HG03045 (cell line): ENCODE measurements at regions not wholly inside any gene's neighbourhood (a gene's known extent, or its start where the extent isn't known, plus 50 kb on each side); places are given as distances from the start of the nearest gene placed in this dataset.
"Not testable (repeated sequence)": the region's sequence is repeated elsewhere in the genome, so short reads cannot be mapped to it uniquely, and the experiment has no call there.

Source experiments
- ATAC-seq: cut with Tn5 transposase; IDR thresholded peaks from one replicate; pipeline ENCODE4 v1.9.1; 2021; ENCODE audit warnings: mild to moderate bottlenecking, moderate library complexity; ENCODE audit not compliant: unreplicated experiment

DNA sequence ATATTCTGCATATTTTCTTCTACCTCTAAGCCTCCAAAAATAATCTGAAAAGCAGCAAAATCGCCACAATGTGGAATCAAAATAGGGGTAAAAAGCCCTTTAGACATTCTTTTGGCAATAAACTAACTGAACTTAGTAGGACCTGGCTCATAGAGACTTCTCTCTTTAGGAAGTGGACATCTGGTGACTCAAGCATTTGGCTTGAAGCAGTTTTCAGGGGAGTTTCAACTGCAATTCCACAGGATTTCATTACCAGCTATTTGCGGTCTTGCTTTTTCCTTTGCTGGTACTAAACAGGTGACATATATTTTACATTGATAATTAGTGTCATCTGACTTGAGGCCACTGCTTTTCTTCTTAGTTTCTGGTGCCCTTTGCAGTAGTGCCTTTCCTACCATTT is 173.2 kb upstream of the FBN2 start:
- ATAC-seq: no peak

DNA sequence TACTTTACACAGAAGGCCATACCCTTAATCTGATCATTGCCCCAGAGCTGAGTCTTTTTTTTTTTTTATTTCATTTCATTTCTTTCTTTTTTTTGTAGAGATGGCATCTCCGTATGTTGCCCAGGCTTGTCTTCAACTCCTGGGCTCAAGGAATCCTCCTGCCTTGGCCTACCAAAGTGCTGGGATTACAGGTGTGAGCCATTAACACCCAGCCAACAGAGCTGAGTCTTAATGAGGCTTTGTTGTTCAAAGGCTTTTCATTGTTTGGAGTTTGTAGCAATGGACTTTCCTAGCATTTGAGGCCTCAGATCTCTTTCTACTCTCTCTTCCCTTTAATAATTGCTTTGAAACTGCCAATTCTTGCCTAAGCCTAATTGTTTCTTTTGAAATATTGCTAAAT is 176.5 kb upstream of the FBN2 start:
- ATAC-seq: no peak

DNA sequence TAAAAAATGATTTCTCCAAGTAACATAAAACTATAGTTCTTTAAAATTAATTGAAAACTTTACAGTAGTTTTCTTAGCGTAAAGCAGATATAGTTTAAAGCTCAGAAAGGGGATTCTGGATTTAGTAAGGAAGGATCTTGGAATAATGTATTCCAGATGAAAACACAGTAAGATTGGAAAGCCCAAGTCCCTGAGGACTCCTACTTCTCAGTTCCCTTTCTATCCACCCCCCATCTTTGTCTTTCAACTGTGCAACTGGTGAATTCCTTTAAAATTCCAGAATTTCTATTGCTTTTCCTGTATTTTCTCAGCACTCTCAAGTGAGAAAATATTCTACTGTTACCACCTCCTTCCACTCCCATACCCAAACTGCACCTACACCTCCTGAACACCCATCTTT is 184.5 kb upstream of the FBN2 start:
- ATAC-seq: no peak

DNA sequence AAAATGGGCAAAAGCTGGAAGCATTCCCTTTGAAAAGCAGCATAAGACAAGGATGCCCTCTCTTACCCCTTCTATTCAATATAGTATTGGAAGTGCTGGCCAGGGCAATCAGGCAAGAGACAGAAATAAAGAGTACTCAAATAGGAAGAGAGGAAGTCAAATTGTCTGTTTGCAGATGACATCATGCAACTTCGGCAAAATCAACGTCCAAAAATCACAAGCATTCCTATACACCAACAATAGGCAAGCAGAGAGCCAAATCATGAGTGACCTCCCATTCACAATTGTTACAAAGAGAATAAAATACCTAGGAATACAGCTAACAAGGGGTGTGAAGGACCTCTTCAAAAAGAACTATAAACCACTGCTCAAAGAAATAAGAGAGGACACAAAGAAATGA is 192.0 kb upstream of the FBN2 start:
- not testable (repeated sequence) for ATAC-seq

DNA sequence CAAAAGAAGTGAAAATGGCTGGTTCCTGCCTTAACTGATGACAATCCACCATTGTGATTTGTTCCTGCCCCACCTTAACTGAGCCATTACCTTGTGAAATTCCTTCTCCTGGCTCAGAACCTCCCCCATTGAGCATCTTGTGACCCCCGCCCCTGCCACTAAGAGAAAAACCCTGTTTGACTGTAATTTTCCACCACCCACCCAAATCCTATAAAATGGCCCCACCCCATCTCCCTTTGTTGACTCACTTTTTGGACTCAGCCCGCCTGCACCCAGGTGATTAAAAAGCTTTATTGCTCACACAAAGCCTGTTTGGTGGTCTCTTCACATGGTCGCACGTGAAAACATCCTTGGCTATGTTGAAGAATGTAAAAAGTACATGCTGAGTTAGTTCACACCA is 197.6 kb upstream of the FBN2 start:
- ATAC-seq: not testable (repeated sequence)

DNA sequence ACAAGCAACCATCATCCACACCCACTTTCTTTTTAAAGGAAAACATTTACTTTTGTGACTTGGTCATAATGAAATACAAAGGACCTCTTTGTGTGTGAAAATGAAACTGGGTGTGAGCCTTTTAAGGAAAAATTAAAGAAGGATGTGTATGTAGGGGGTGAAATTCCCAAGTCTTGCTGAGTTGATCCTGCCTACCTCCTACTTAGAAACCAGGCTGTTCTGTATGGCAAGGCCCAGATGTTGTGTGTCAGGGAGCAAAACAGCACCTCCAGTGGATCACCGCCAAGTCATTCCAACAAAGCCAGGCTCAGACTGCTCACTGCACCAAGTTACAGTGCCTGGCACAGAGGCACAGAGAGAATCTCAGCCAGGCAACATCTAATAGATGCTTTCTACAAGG is 198.5 kb upstream of the FBN2 start:
- ATAC-seq: no peak

DNA sequence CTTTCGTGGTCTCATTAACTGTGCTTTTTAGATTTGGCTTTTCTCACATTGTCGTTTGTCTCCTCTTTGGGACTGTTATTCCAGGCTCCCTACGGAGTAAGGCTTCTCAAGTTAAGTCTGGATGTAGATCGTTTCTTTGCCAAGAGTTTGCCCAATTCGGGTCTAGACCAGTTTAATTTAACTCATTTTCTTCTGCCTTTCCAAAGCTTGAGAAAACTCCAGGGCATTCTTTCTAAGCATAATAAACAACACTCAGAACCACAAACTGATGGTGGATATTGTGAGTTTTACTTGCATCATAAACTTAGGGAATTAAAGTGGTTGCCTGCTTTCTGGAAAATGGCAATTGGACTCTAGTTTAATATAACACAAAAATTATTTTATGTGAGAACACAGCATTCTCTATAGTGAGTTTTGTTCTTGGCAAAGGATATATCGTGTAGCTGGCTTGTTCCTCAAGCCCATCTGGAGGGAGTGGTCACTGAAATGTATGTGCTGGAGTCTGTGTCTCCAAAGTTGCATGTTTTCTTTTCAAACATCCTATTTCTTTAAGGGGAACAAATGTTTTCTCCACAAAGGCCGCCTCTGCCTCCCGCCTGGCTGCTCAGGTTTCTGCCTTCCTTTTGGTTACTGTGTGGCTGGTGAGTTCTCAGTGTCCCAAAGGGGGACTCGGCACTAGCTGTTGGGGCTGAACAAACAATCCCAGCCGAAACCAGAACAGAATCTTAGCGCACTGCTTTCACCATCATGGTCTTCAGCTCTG is 211.3 kb upstream of the FBN2 start:
- no peak for ATAC-seq

DNA sequence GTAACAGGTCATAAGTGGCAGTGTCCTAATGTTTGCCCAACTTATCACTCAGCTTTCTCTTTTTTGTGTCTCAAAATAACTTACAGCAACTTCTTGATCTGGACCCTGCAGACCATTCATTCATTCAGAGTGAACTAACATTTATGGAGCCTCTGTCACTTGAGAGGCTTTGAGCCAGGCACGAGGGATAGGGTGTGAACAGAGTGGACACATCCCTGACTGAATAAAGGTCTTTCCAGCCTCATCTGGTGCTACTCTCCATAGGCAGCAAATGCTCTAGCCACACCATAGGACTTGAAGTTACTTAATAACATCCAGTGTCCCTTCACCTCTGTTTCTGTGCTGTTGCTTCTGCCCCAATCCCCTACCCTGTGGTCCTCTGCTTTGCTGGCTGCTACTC is 212.1 kb upstream of the FBN2 start:
- ATAC-seq: no peak

DNA sequence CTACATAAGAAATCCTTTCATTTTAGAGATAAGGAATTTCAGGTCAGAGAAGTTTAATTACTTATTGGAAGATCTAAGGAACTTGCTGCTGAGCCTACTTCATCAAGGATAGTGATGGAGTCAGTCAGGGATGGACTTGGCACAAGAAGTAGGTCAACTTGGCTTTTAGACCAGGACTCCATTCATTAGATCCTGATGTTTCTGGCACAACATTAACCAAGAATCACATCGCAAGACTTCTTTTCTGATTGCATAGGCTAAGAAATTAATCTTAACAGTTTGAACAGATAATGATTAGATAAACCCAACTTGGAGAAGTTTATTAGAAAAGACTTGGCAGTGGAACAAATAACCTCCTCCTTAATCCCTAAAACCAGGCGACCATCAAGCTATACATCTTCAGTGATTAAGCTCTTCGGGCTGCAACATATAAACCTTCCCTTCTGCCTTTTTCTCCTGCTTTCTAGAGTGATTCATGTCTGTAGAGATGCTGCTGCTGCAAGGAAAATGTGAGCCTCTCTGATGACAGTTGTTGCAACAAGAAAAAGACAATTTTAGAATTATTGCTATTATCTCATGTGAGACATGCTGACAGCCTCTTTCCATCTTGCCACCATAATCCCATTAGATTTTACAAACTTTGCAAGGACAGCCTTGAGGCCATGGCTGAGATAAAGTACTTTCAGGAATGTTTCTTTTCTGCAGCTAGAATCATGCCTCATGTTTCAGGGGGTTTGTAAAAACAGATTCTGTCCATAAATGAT is 207.9 kb upstream of the SLC27A6 start:
- no peak for ATAC-seq

DNA sequence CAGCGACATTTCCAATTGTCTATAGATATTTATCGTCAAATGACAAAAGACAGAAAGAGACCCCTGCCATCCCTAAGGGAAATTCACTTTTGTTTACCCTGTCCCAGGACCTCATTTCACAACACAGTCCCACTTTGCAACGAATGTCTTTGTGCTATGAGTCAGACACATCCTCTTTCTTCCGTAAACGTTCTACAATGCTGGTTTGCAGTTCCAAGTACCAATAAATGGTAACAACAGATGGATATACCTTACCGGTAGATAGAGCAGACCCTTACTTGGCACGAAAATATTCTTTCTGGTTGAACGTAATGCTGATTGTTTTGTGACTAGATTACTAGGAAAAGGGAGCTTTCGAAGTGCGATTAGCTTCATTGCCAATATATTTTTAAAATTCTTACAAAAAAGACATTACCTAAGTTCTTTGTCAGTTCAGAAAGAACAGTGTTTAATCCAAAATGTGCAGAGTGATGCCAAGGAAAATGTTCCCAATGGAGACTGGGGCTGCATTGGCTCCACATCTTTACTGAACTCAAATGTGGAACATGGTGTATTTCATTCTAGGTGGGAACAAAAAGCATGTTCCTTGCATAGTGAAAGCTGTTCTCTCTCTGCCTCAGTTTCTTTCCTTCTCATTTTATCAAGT is 202.5 kb upstream of the SLC27A6 start:
- ATAC-seq: no peak

DNA sequence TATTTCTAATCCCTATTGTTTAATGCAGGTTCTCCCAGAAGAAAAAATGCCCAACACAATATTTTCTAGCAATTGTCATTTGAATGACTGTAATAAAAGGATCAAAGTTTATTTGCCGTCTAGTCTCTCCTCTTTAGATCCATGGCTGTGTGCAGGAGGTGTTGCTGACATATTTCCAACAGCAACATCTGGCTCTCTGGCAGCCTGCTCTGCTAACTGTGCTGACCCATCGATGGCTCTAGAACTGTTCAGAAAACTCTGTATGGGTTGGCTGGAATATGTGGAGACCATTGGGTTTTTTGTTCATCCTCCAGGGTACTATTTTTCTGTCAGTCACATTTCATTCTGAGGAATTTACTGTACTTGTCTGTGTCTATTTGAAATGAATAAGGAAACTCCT is 202.0 kb upstream of the SLC27A6 start:
- ATAC-seq: no peak

DNA sequence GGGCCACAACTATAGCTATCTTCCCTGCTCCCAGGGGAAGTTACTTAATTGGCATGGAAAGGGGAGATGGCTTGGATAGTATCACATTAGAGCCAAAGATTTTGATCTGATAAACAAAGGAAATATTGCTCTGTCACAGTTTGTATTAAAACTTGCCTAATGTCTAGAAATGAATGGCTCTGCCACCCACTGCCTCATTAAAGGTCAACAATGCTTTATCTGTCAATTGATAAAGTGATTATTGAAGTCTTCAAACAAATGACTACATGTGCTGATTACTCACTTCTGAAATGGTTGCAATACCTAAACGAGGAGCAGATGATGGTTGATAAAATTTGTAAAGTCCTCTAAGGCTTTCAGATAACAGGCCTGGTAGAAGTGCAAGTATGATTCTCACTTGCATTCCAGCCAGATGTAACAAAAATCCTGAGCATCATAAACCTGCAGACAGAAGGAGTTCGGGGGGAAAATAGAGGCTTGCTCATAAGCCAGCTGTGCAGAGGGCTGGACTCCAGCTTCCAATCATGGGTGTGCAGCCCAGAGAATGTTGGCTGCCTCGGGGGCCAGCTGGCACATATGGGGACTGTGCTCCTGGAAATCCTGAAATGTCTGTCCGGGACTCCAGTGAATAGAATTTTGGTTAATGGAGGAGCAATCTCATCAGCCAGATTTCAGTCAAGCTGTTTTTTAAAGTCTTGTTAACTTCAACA is 200.5 kb upstream of the SLC27A6 start:
- ATAC-seq: no peak

DNA sequence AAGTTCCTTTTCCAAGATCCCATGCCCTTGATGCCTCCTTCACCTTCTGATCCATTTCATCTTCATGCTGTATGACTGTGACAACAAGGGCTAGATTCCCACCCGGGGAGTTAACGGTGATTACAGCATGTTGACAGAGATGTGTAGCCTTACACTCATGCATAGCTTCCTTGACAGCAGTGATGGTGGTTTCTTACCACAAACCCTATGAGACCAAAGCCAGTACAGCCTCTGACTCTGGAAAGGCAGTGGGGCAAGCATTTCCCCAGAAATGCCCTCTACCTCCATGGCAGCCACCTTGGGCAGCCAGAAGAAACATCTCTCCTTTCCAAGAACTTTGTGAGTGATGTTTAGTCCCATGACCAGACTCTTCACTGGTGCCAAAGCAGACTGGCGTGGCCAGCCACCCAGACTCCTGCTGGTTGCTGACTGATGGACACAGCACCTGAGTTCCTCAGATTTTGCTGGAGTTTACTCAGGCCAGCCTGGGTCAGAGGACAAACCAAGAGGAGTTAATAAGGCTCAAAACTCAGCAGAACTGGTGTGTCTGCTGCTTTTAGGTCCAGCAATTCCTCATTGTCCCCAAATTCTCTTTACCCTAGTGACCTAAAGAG is 199.7 kb upstream of the SLC27A6 start:
- ATAC-seq: no peak

DNA sequence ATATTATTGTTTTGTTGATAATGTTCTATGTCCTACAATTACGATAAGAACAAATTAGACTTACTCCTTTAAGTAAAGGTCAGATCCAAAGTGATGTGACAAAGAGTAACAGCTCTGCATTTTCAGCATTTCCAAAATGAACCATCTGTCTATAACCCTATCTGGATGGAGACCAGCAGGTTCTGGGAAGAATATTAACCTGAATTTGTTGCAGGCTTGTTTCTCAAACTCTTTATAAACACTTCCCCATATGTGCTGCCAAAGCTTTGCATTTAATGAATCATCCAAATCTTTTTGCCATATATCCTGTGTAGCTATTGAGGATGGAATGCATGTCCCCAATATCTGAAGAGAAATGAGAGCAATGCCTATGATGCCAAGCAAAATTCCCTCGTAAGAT is 198.9 kb upstream of the SLC27A6 start:
- ATAC-seq: no peak

DNA sequence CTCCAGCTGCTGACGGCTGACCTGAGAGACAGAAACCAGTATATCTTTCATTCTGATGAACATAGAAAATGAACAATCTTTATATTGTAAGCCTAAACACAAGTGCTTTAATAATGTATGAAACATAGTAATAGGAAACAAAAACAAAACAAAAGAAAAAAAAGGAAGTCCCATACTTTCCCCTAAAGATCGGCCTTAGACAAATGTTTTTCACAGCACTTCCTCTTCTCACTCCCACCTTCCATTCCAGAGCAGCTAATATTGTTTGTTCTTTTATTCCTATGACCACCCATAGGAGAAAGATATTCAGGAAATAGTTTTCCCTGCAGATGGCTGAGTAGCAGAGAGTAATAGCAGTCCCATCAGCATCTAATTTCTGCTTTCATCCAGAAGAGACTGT is 194.4 kb upstream of the SLC27A6 start:
- no peak for ATAC-seq

DNA sequence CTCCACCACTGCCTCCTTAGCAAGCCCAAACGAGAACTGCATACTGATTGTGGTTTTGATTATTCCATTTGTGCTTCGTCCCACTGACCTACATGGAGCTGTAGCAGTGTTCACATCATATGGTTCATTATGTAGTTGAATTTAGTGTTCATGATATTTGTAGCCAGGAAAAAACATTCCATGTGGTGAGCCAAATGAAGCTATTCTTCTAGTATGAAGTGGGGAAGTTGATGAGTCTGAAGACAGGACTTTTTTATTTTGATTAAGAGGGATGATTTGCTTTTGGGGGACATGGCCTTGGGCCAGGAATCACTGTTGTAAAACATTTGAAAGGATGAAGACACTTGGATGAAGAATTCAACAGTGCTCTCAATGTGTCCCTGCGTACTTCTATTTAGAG is 192.9 kb upstream of the SLC27A6 start:
- ATAC-seq: no peak

DNA sequence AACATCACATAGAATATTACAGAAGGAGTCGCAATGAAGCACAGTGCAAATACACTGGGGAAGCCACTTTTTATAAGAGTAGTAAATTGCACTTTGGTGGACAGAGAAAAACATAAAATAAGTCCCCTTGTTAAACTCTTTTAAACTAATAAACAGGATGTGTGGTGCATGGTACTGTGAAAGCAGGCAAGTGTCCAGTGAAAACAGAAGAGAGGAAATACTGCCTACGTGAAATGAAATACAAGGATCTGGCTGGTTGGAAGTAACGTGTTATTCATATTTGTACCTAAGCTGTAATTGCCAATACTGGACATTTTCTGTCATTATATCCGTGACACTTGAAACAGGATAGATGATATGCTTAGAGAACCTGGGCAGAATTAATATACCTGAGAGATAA is 191.9 kb upstream of the SLC27A6 start:
- ATAC-seq: no peak

DNA sequence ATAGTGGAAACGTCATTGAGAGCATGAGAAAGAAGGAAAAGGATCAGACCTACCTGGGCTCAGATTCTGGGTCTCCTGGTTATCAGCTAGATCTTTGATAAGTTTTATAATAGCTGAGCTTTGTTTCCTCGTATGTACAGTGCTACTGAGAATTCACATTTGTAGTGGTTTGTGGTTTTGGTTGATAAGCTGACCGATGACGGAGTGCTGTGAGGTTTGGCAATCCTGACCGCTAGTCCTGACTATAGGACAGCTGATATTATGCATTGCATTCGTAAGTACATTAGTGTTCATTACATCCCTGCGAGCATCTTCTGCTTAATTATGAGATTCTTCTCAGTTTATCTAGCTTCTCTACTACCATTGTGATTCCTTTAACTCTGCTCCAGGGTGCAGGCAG is 190.7 kb upstream of the SLC27A6 start:
- no peak for ATAC-seq

DNA sequence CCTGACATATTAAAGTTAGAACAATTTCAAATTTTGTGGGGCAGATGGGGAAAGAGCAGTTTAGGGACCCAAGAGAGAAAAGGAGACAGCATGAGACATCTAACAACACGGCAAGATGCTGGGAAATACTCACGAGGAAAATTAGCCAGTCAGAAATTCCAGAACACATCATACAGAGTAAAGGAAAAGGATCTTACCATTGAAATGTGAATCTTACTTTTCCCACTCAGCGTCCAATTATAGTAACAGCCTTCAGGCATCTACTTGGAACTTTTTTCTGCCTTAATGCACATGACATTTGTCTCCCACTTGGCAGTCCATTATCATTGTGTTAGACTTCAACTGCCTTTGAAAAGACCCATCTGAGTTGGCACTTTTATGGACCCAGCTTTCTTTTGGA is 189.7 kb upstream of the SLC27A6 start:
- ATAC-seq: no peak

DNA sequence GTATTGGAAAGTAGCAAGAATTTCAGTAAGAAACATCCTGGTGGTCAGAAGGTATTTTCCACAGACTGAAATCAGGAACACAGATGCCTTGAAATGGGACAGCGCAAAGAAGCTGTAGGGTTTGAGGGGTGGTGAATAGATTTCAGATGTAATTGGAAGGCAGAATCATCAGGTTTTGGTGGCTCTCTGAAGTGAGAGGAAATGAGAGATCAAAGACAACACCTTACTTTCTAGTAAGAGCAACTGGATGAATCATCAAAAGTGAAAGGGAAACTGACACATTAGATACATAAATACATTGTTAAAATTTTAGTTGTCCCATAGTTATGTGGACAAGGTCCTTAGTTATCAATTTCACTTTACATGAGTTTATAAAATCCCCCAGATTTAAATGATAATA is 188.2 kb upstream of the SLC27A6 start:
- peak; percentile 75 for ATAC-seq

DNA sequence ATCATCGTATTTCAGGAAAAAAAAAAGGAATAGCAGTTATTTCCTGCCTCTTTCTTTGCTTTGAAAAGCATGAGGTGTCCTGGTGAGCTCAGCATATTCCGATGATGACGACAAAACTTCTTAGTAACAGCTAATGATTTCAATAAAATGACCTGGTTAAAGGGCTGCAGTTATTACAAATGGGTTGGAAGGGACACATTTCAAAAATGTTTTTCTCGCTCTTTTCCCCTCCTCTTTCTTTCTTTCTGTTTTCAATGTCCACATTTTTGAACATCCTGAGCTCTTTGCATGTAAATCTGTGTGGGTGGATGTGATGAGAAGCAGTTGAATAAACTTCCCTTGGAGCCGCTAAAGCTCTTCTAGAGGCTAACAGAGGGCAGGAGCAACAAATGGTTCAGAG is 186.8 kb upstream of the SLC27A6 start:
- ATAC-seq: no peak
